GM18861 (cell line): ENCODE measurements at regions not wholly inside any gene's neighbourhood (a gene's known extent, or its start where the extent isn't known, plus 50 kb on each side); places are given as distances from the start of the nearest gene placed in this dataset.

Source experiments
- ATAC-seq: cut with Tn5 transposase; IDR thresholded peaks from one replicate; pipeline ENCODE4 v1.9.1; 2021; ENCODE audit not compliant: unreplicated experiment

DNA sequence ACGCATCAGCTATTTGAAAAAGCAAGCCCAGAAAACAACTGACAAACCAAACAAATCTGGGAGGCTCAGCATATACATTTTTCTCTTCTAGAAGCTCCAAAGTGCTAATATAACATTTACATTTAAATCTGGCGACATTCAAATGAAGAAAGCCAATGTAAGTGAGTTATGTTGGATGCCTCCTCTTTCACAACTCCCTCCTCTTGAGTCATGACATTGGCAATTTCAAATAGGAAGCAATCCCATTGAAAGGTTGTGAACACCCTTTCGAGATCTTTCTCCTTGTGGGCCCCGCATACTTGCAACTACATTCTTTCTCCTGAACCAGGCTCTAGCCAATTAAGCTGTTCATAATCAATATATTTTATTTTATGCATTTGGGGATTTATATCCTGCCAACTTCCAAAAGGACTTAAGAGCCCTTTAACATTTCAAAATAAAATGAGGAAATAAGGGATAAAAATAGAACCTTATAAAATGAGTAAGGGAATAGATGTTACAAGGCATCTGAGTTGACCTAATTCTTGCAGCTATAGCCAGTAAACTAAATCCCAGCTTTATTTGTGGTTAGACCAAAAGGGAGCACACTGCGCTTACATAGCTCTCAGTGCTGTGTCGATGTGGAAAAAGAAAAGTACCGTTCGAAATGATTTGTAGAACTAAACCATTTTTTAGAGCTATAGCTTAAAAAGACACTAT, 129.5 kb upstream of the SESN3 start:
- ATAC-seq = no peak

- no peak for ATAC-seq
These were observed 128.8 kb upstream of the SESN3 start for GRCh38 chr11:95359756-95360155.

GRCh38 chr11:95359341-95359663, 128.3 kb upstream of the SESN3 start:
- no peak for ATAC-seq

- ATAC-seq = no peak
These were observed 127.7 kb upstream of the SESN3 start for GRCh38 chr11:95358511-95359340.

GRCh38 chr11:95354304-95354703, 123.3 kb upstream of the SESN3 start:
- no peak for ATAC-seq

GRCh38 chr11:95353706-95354105, 122.7 kb upstream of the SESN3 start:
- no peak for ATAC-seq

GRCh38 chr11:95352733-95353346, 121.8 kb upstream of the SESN3 start:
- ATAC-seq = no peak

DNA sequence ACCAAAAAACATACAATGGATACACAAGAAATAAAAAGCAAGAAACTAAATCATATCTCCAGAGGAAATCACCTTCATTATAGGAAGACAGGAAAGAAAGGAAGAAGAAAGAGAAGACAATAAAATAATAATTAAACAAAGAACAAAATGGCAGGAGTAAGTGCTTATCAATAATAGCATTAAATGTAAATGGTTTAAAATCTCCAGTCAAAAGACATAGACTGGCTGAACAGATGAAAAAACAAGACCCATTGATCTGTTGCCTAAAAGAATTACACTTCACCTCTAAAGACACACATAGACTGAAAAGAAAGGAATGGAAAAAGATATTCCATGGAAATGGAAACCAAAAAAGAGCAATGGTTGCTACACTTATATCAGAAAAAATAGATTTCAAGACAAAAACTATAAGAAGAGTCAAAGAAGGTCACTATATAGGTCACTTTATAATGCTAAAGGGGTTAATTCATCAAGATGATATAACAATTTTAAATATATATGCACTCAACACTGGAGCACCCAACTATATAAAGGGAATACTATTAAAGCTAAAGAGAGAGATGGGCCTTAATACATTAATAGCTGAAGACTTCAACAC, 118.4 kb upstream of the SESN3 start:
- ATAC-seq = no peak

DNA sequence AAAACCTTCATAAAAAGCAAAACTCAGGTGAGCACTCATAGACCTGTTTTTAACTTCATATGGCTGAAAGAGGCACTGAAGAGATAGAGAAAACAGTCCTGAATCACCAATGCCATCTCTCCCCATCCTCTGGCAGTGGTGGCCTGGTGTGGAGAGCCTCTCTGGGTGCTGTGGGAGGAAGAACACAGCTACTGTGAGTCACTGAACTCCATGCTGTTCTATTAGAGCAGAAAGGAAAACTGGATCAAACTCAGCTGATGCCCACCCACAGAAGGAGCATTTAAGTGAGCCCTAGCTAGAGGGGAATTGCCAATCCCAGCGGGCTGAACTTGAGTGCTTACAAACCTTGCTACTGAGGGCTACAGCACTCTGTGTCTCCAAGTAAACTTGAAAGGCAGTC, 115.3 kb upstream of the SESN3 start:
- ATAC-seq = no peak

DNA sequence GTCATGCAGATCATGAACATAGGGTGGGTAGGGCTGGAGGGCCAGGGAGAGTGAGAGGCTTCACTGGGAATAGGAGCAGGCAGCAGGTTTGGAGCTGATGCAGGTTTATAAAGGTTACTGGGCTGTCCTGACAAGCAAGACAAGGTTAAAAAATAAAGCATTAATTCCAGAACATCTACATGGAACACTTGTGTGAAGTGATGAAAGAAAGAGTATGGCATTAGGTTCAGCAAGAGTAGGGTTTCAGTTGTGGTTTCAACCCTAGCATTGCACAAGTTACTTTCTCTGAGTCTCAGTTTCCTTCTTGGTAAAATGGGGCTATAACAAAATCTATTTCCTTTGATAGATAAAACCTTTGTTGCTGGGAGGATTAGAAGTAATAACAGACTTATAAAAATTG, 114.6 kb upstream of the SESN3 start:
- no peak for ATAC-seq

- ATAC-seq = no peak
These were observed 114.1 kb upstream of the SESN3 start for GRCh38 chr11:95344932-95345642.

- ATAC-seq = no peak
These were observed 110.2 kb upstream of the SESN3 start for GRCh38 chr11:95341221-95341620.

DNA sequence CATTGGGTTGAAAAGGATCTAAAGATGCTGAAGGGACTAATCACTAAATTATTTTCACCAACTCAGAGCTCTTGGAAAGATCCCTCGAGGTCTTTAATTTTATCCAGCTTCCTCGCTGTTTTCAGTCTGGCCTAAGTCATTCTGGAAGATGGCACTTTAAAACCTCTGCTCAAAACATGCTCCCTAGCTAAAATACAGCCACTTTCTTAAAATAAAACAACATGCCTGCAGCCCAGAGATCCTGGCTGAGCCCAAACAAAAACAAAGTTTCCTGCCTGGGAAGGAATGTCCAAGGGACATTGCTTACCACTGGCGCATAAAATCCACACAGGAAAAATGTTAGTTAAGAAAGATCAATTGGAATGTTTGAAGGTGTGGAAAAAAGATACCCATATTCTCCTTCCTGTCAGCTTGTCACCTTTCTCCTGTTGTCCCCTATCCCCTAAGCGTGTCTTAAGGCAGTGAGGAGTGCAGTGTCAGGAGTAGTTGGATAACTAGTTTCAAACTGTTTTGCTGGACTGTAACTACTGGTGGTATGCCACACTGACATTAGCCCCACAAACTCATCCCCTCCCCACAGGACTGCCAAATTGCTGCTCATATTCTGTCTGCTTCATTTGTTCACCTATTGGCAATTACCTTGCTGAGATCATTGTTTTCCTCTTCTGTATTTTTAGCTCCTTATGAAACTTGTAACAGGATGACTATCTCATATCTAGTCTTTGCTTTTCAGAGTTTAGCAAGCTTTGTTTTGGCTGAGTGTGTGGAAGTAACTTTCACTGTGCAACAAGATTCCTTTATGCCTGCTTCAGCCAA, 108.3 kb upstream of the SESN3 start:
- peak; percentile 44 for ATAC-seq

DNA sequence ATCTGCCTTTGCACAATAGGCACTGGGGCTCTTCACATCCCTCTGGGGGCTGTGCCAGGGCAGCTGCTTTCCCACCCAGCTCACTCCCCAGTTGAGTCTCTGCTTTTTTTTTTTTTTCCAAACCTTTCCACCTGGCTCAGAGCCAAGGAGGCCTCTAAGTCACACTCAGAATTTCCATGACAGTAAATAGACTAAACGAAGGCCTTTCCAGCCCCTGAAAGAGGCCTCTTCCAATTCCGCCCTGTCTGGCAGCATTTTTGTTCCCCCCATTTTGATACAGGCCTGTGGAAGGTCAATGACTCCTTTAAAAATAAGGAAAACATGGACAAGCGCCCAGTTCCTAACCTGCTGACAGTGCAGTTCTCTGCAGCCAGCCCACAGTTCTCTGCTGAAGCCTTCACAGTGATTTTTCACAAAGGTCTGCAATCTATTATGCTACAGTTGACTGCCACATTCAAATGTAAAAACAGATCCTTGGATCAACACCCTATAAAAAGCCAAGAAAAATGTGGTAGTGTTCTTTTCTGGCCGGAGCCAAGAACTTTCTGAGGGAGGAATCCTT, 107.5 kb upstream of the SESN3 start:
- no peak for ATAC-seq

DNA sequence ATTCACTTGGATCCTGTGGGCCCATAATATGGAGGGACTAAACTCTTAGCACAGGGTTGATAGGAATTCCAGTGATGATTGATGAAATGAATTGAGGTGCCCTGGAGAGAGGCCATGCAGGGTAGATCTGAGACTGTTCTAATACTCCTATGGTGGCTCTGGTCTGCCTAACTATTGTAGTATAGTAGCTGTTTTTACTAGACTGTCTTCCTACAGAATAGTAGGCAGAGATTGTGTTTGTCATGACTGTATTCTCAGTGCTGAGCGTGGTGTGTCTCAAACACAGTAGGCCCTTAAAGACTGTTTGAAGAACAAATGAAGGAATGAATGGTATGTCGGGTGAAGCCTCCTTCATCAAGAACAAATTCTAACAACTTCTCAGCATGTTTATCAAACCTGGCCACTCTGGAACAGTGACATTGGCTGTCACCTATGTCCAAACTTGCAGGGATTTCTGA, 107.0 kb upstream of the SESN3 start:
- no peak for ATAC-seq

DNA sequence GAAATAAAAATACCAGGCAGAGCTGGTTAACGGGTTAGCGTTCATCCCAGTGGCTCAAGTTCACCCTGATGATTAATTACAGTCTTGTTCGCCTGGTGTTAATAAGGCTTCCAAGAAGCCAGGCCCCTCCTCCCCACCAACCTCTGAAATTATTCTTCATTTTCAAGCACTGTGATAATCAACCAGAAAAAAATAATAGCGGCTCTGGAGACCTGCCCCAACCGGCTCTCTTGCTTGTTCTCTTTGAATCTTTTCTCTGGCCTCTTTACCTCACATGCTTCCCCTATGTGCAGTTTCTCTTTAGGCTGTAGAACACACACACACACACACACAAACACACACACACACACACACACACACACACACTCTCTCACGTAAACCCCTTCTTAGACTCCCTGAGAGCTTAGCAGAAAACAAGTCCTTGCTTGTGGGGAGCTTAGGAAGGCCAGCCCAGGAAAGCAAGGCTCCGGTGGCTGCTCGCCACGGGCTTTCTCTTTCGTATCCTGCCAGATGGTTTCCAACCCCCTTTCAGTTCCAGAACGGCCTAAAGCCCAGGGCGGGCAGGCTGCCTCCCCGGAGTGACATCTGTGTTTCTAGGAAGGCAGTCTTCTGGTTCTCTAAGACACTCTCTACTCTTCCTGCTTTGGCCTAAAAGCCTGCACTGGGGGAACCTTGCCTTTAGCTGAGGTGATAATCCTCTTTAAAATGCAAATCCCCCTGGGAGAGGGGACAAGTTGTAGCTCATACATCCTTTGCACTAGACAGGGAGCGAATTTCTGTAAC, 106.4 kb upstream of the SESN3 start:
- ATAC-seq = peak; percentile 76

DNA sequence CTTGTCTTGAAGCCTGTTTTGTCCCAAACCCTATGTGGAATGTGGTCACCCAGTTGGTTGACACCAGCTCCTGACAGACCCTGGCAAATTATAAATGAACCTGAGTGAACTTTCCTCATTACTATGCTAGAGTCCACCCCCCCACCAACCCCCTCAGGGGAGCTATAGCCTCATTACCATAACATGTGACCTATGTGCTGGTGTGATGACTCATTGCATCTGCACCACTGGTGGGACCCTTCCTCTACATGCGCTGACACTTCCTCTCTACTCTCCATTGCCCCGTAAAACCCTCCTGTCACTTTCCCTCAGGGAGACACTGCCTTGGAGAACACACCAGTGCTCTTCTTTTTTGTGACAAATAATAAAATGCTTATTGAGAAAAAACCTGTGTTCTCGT, 105.0 kb upstream of the SESN3 start:
- no peak for ATAC-seq

DNA sequence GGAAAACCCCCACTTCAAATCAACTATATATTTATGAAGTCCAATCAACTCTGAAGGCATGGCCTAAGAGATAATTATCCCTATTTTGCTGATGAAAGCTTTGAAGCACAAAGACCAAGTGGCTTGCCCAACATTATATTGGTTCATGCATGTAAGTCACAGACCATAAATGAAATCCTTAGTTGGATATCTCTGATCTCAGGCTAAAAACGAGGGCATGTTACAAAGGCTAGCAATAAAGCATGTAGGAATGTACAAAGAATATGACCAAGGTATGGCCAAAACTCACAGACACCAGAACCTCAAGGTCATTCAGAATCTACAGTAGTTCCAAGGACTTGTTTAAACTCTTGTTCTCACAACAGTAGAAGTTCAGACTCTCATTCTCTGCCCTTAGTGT, 100.2 kb upstream of the SESN3 start:
- no peak for ATAC-seq

DNA sequence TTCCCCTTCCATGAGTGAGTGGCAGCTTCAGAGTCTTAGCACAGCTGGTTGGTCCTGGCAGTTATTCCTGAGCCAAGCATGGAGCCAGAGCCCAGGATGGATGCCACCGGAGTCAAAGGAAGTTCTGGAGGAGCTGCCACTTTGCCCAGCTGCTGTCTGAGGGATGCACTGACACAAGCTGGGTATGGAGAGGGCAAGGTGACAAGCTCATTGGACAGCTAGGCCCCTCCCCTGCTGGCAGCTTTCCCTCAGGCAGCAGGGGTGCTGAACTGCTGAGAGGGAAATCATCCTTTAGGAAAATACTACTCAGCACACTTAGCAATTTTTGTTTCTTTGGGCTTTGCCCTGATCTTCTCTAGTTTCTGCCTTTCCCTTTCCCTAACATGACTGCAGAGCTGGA, 99.3 kb upstream of the SESN3 start:
- ATAC-seq = no peak
